ENCODE measurements at regions not wholly inside any gene's neighbourhood (a gene's known extent, or its start where the extent isn't known, plus 50 kb on each side); places are given as distances from the start of the nearest gene placed in this dataset.

DNA sequence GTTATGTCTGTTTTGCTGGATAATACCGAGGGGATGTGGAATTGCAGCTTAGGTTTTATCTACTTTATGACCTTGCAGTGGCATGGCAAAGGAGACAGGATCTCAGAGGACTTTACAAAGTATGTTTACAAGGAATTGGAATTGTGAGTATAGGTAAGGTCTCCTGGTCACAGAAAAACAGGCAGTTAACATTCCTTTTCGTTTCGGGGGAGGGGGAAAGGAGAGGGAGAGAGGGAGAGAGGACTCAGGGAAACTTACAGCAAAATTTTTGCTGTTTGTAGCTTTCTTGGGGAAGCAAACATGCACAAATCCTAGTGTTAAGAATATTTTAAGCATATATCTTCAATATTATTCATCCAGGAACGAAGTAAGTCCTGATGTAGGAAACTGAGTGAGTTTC lies 590.5 kb upstream of the LRFN5 start:
- no peak for TF ChIP-seq POLR2A (IDR thresholded peaks at IDR 0.05)
- TF ChIP-seq, protein P1, sequence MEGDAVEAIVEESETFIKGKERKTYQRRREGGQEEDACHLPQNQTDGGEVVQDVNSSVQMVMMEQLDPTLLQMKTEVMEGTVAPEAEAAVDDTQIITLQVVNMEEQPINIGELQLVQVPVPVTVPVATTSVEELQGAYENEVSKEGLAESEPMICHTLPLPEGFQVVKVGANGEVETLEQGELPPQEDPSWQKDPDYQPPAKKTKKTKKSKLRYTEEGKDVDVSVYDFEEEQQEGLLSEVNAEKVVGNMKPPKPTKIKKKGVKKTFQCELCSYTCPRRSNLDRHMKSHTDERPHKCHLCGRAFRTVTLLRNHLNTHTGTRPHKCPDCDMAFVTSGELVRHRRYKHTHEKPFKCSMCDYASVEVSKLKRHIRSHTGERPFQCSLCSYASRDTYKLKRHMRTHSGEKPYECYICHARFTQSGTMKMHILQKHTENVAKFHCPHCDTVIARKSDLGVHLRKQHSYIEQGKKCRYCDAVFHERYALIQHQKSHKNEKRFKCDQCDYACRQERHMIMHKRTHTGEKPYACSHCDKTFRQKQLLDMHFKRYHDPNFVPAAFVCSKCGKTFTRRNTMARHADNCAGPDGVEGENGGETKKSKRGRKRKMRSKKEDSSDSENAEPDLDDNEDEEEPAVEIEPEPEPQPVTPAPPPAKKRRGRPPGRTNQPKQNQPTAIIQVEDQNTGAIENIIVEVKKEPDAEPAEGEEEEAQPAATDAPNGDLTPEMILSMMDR (IDR thresholded peaks at IDR 0.05) = no peak
